ENCODE measurements at regions not wholly inside any gene's neighbourhood (a gene's known extent, or its start where the extent isn't known, plus 50 kb on each side); places are given as distances from the start of the nearest gene placed in this dataset.

- Histone ChIP-seq H3K27me3 (ENCODE audit: control insufficient read depth, insufficient read depth, low read length) (no peaks in the 10 kb centered on the region), H3K36me3 (ENCODE audit: control insufficient read depth, insufficient read depth, low read length) (no peaks in the 10 kb centered on the region), H3K4me3 (ENCODE audit: low read depth, low read length) (no peak overlapping the region)
- no peak for DNase-seq (ENCODE audit: low read depth)
- TF ChIP-seq CTCF (IDR thresholded peaks at IDR 0.05; ENCODE audit: insufficient read depth, low read depth, low read length) = no peak
- CTCF ChIA-PET = no interaction called here
- POLR2A ChIA-PET = no interaction called here
Observed at GRCh38 chr5:103404483-103404882, 145.9 kb downstream of the MACIR start.

GRCh38 chr5:103402851-103403250 lies 144.3 kb downstream of the MACIR start:
- Histone ChIP-seq H3K4me3 (ENCODE audit: low read depth, low read length) (no peak overlapping the region), H3K36me3 (ENCODE audit: control insufficient read depth, insufficient read depth, low read length) (no peaks in the 10 kb centered on the region), H3K27me3 (ENCODE audit: control insufficient read depth, insufficient read depth, low read length) (no peaks in the 10 kb centered on the region)
- DNase-seq (ENCODE audit: low read depth) = no peak
- POLR2A ChIA-PET = no interaction called here
- no peak for TF ChIP-seq CTCF (IDR thresholded peaks at IDR 0.05; ENCODE audit: insufficient read depth, low read depth, low read length)
- CTCF ChIA-PET = interaction anchor here (0.7 kb wide), 1 partner anchor 101 kb away, joined by 3 read pairs; no protein-coding TSS in a partner anchor

- POLR2A ChIA-PET = no interaction called here
- DNase-seq (ENCODE audit: low read depth) = peak; percentile 76
- no peaks in the 10 kb centered on the region for H3K36me3 ChIP-seq (ENCODE audit: control insufficient read depth, insufficient read depth, low read length)
- H3K4me3 ChIP-seq (ENCODE audit: low read depth, low read length) = peak overlapping the region; percentile 28
- CTCF ChIA-PET = interaction anchor here (0.7 to 1.2 kb wide), 3 partner anchors 9 to 76 kb away, joined by 4 to 10 read pairs (median 4); no protein-coding TSS in a partner anchor
- no peaks in the 10 kb centered on the region for H3K27me3 ChIP-seq (ENCODE audit: control insufficient read depth, insufficient read depth, low read length)
- TF ChIP-seq CTCF (IDR thresholded peaks at IDR 0.05; ENCODE audit: insufficient read depth, low read depth, low read length) = no peak
Observed at GRCh38 chr5:103397739-103398581, 139.4 kb downstream of the MACIR start.

GRCh38 chr5:103394676-103395075 lies 136.1 kb downstream of the MACIR start:
- no peak for TF ChIP-seq CTCF (IDR thresholded peaks at IDR 0.05; ENCODE audit: insufficient read depth, low read depth, low read length)
- Histone ChIP-seq H3K4me3 (ENCODE audit: low read depth, low read length) (no peak overlapping the region), H3K27me3 (ENCODE audit: control insufficient read depth, insufficient read depth, low read length) (no peaks in the 10 kb centered on the region), H3K36me3 (ENCODE audit: control insufficient read depth, insufficient read depth, low read length) (no peaks in the 10 kb centered on the region)
- ChIA-PET POLR2A (no interaction called here), CTCF (interaction anchor here (2.6 kb wide), 1 partner anchor 80 kb away, joined by 14 read pairs; no protein-coding TSS in a partner anchor)
- no peak for DNase-seq (ENCODE audit: low read depth)

GRCh38 chr5:103393101-103393754 lies 134.7 kb downstream of the MACIR start:
- peak; percentile 32; the same call in 1 of the 2 replicates for TF ChIP-seq CTCF (IDR thresholded peaks at IDR 0.05; ENCODE audit: insufficient read depth, low read depth, low read length)
- POLR2A ChIA-PET = no interaction called here
- CTCF ChIA-PET = interaction anchor here (0.6 to 2.6 kb wide), 8 partner anchors 10 to 180 kb away, joined by 3 to 14 read pairs (median 3); no protein-coding TSS in a partner anchor
- Histone ChIP-seq H3K36me3 (ENCODE audit: control insufficient read depth, insufficient read depth, low read length) (no peaks in the 10 kb centered on the region), H3K4me3 (ENCODE audit: low read depth, low read length) (no peak overlapping the region), H3K27me3 (ENCODE audit: control insufficient read depth, insufficient read depth, low read length) (no peaks in the 10 kb centered on the region)
- DNase-seq (ENCODE audit: low read depth) = peak; percentile 37

All from BJ (cell line).